ENCODE measurements at regions not wholly inside any gene's neighbourhood (a gene's known extent, or its start where the extent isn't known, plus 50 kb on each side); places are given as distances from the start of the nearest gene placed in this dataset.

DNA sequence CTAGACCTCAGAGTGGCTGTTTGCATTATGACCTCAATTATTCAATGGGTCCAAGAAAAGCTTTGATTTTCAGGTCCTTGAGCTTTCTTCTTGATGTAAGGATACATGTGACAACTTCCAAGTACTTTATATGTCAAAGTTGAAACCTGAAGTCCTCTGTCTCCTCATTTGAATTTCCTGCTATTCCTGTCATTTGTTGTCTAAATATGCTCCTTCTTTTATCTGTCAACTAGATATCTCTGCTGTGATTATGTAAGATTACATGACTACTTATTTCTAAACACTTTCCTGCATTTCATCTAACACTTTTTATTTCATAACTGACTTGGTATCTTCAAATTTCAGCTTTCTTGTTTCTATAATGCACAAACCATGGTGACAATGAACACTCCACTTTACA, 670.0 kb upstream of the FAM174A start:
- H3K4me2 ChIP-seq (ENCODE audit: extremely low read depth, insufficient read depth, low read length), result no peak overlapping the region
- TF ChIP-seq, protein P1, sequence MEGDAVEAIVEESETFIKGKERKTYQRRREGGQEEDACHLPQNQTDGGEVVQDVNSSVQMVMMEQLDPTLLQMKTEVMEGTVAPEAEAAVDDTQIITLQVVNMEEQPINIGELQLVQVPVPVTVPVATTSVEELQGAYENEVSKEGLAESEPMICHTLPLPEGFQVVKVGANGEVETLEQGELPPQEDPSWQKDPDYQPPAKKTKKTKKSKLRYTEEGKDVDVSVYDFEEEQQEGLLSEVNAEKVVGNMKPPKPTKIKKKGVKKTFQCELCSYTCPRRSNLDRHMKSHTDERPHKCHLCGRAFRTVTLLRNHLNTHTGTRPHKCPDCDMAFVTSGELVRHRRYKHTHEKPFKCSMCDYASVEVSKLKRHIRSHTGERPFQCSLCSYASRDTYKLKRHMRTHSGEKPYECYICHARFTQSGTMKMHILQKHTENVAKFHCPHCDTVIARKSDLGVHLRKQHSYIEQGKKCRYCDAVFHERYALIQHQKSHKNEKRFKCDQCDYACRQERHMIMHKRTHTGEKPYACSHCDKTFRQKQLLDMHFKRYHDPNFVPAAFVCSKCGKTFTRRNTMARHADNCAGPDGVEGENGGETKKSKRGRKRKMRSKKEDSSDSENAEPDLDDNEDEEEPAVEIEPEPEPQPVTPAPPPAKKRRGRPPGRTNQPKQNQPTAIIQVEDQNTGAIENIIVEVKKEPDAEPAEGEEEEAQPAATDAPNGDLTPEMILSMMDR (conservative IDR thresholded peaks at IDR 0.05 in 1 of 2, IDR thresholded peaks at IDR 0.05 in 1 of 2; ENCODE audit: low read depth in 1 of 2, low read length in 2 of 2), result no peak
- no peak for TF ChIP-seq EZH2 (IDR thresholded peaks at IDR 0.05; ENCODE audit: low read length, missing control alignments)
- no peaks in the 10 kb centered on the region for H3K9me3 ChIP-seq (ENCODE audit: control insufficient read depth, insufficient read depth, low read depth, low read length)
- H3K4me3 ChIP-seq (replicated peaks in 1 of 4; ENCODE audit: control extremely low read depth in 1 of 4, insufficient read depth in 1 of 4, low read depth in 3 of 4, low read length in 4 of 4), result no peak overlapping the region
- H4K20me1 ChIP-seq (ENCODE audit: control insufficient read depth, extremely low read depth, insufficient read depth, low read length), result no peaks in the 10 kb centered on the region
- H3K27me3 ChIP-seq (ENCODE audit: control insufficient read depth, insufficient read depth, low read length), result no peaks in the 10 kb centered on the region
- no peak for DNase-seq (ENCODE audit: low read depth in 2 of 2)
- no peak overlapping the region for H3K9ac ChIP-seq (ENCODE audit: insufficient read depth, low read length)
- no peak overlapping the region for H3K27ac ChIP-seq (ENCODE audit: insufficient read depth, low read length)
- no peak overlapping the region for H2AFZ ChIP-seq (ENCODE audit: low read length)
- no peaks in the 10 kb centered on the region for H3K4me1 ChIP-seq (ENCODE audit: control insufficient read depth, extremely low read depth, insufficient read depth, low read length)
- H3K36me3 ChIP-seq (ENCODE audit: control insufficient read depth, insufficient read depth, low read length), result no peaks in the 10 kb centered on the region
- H3K79me2 ChIP-seq (ENCODE audit: control insufficient read depth, insufficient read depth, low read length), result no peaks in the 10 kb centered on the region

DNA sequence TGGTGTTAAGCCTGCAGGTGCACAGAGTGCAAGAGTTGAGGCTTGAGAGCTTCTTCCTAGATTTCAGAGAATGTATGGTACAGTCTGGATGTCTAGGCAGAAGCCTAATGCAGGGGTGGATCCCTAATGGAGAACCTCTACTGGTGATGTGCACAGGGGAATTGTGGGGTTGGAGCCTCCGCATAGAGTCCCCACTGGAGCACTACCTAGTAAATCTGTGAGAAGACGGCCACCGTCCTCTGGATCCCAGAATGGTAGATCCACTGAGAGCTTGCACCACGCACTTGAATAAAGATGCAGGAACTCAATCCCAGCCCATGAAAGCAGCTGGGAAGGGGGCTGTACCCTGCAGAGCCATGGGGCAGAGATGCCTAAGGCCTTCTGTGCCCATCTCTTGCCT, 699.4 kb upstream of the FAM174A start:
- Histone ChIP-seq H3K4me1 (ENCODE audit: control insufficient read depth, extremely low read depth, insufficient read depth, low read length) (no peaks in the 10 kb centered on the region), H3K9ac (ENCODE audit: insufficient read depth, low read length) (no peak overlapping the region), H3K27me3 (ENCODE audit: control insufficient read depth, insufficient read depth, low read length) (no peaks in the 10 kb centered on the region), H3K9me3 (ENCODE audit: control insufficient read depth, insufficient read depth, low read depth, low read length) (no peaks in the 10 kb centered on the region), H3K4me3 (replicated peaks in 1 of 4; ENCODE audit: control extremely low read depth in 1 of 4, insufficient read depth in 1 of 4, low read depth in 3 of 4, low read length in 4 of 4) (no peak overlapping the region), H3K4me2 (ENCODE audit: extremely low read depth, insufficient read depth, low read length) (no peak overlapping the region), H4K20me1 (ENCODE audit: control insufficient read depth, extremely low read depth, insufficient read depth, low read length) (no peaks in the 10 kb centered on the region), H3K27ac (ENCODE audit: insufficient read depth, low read length) (no peak overlapping the region), H3K79me2 (ENCODE audit: control insufficient read depth, insufficient read depth, low read length) (no peaks in the 10 kb centered on the region), H2AFZ (ENCODE audit: low read length) (no peak overlapping the region), H3K36me3 (ENCODE audit: control insufficient read depth, insufficient read depth, low read length) (no peaks in the 10 kb centered on the region)
- no peak for DNase-seq (ENCODE audit: low read depth in 2 of 2)
- TF ChIP-seq, protein P1 (conservative IDR thresholded peaks at IDR 0.05 in 1 of 2, IDR thresholded peaks at IDR 0.05 in 1 of 2; ENCODE audit: low read depth in 1 of 2, low read length in 2 of 2), result no peak
- TF ChIP-seq EZH2 (IDR thresholded peaks at IDR 0.05; ENCODE audit: low read length, missing control alignments), result no peak

DNA sequence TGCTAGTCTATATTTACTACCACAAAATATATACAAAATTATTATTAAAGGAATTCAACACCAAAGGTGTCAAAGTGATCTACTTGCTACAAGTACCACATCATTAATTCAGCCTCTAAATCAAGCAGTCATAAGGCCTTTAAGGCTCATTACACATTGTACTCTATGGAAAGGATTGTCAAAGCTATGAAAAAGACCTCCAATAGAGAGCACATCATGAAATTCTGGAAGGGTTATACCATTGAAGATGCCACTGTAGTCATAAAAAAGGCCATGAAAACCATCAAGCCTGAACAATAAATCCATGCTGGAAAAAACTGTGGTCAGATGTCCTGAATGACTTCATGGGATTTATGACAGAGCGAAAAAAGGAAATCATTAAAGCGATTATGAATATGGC, 708.0 kb upstream of the FAM174A start:
- no peak overlapping the region for H3K4me3 ChIP-seq (replicated peaks in 1 of 4; ENCODE audit: control extremely low read depth in 1 of 4, insufficient read depth in 1 of 4, low read depth in 3 of 4, low read length in 4 of 4)
- H3K27me3 ChIP-seq (ENCODE audit: control insufficient read depth, insufficient read depth, low read length), result no peaks in the 10 kb centered on the region
- no peaks in the 10 kb centered on the region for H3K9me3 ChIP-seq (ENCODE audit: control insufficient read depth, insufficient read depth, low read depth, low read length)
- H2AFZ ChIP-seq (ENCODE audit: low read length), result no peak overlapping the region
- H3K4me1 ChIP-seq (ENCODE audit: control insufficient read depth, extremely low read depth, insufficient read depth, low read length), result no peaks in the 10 kb centered on the region
- DNase-seq (ENCODE audit: low read depth in 2 of 2), result no peak
- H3K9ac ChIP-seq (ENCODE audit: insufficient read depth, low read length), result no peak overlapping the region
- no peak overlapping the region for H3K27ac ChIP-seq (ENCODE audit: insufficient read depth, low read length)
- H3K79me2 ChIP-seq (ENCODE audit: control insufficient read depth, insufficient read depth, low read length), result no peaks in the 10 kb centered on the region
- no peak for TF ChIP-seq EZH2 (IDR thresholded peaks at IDR 0.05; ENCODE audit: low read length, missing control alignments)
- TF ChIP-seq, protein P1 (conservative IDR thresholded peaks at IDR 0.05 in 1 of 2, IDR thresholded peaks at IDR 0.05 in 1 of 2; ENCODE audit: low read depth in 1 of 2, low read length in 2 of 2), result no peak
- no peaks in the 10 kb centered on the region for H4K20me1 ChIP-seq (ENCODE audit: control insufficient read depth, extremely low read depth, insufficient read depth, low read length)
- no peak overlapping the region for H3K4me2 ChIP-seq (ENCODE audit: extremely low read depth, insufficient read depth, low read length)
- no peaks in the 10 kb centered on the region for H3K36me3 ChIP-seq (ENCODE audit: control insufficient read depth, insufficient read depth, low read length)

All from fibroblast of lung (primary cell).